22Rv1 (cell line): ENCODE measurements at regions not wholly inside any gene's neighbourhood (a gene's known extent, or its start where the extent isn't known, plus 50 kb on each side); places are given as distances from the start of the nearest gene placed in this dataset.

Experiments used
- H3K27ac ChIP-seq: fragments of 450-650 bp; 2 replicates; pipeline ENCODE4 v1.5.1; 2017
- CTCF ChIP-seq: fragments of 450-650 bp; IDR thresholded peaks from 2 replicates; pipeline ENCODE4 v1.5.1; 2017; ENCODE audit warnings: mild to moderate bottlenecking
- ZFX ChIP-seq: fragments of 450-650 bp; IDR thresholded peaks from 2 replicates; pipeline ENCODE4 v1.6.1; 2017; ENCODE audit warnings: antibody characterized with exemption, borderline replicate concordance

GRCh38 chr17:6893382-6894205, 62.1 kb upstream of the TEKT1 start:
- H3K27ac ChIP-seq, result no peak overlapping the region
- TF ChIP-seq CTCF (no peak), ZFX (no peak)

- TF ChIP-seq ZFX (no peak), CTCF (peak; percentile 41)
- no peak overlapping the region for H3K27ac ChIP-seq
Measured at GRCh38 chr17:6894206-6894528, 62.6 kb upstream of the TEKT1 start.

GRCh38 chr17:6901086-6901485, 69.6 kb upstream of the TEKT1 start:
- TF ChIP-seq CTCF (no peak), ZFX (no peak)

GRCh38 chr17:6903326-6903900, 71.9 kb upstream of the TEKT1 start:
- no peak overlapping the region for H3K27ac ChIP-seq
- TF ChIP-seq ZFX, result no peak
- no peak for TF ChIP-seq CTCF

More at GRCh38 chr17:6901086-6901485, 69.6 kb upstream of the TEKT1 start:
- no peak overlapping the region for H3K27ac ChIP-seq

- TF ChIP-seq ZFX (no peak), CTCF (no peak)
Measured at GRCh38 chr17:6908807-6909206, 77.3 kb upstream of the TEKT1 start.

GRCh38 chr17:6910987-6911603, 79.6 kb upstream of the TEKT1 start:
- no peak overlapping the region for H3K27ac ChIP-seq
- no peak for TF ChIP-seq ZFX
- peak; percentile 88 for TF ChIP-seq CTCF

More at GRCh38 chr17:6908807-6909206, 77.3 kb upstream of the TEKT1 start:
- H3K27ac ChIP-seq, result no peak overlapping the region
